Rectal smooth muscle tissue (tissue), 1 donor: ENCODE measurements at regions not wholly inside any gene's neighbourhood (a gene's known extent, or its start where the extent isn't known, plus 50 kb on each side); places are given as distances from the start of the nearest gene placed in this dataset.
"Not testable (repeated sequence)": the region's sequence is repeated elsewhere in the genome, so short reads cannot be mapped to it uniquely, and the experiment has no call there.

ENCODE experiments used
- H3K27ac ChIP-seq: one replicate; pipeline ENCODE4 v1.7.0; 2013; ENCODE audit warnings: low read depth, low read length, inconsistent platforms
- H3K27me3 ChIP-seq: one replicate; pipeline ENCODE4 v1.7.0; 2013; ENCODE audit warnings: low read length; ENCODE audit not compliant: control insufficient read depth, insufficient read depth
- H3K36me3 ChIP-seq: one replicate; pipeline ENCODE4 v1.7.0; 2013; ENCODE audit warnings: low read length; ENCODE audit not compliant: control insufficient read depth, insufficient read depth
- H3K4me1 ChIP-seq: one replicate; pipeline ENCODE4 v1.7.0; 2013; ENCODE audit warnings: low read length; ENCODE audit not compliant: control insufficient read depth, insufficient read depth
- H3K4me3 ChIP-seq: one replicate; pipeline ENCODE4 v1.7.0; 2013; ENCODE audit warnings: low read length
- H3K9ac ChIP-seq: one replicate; pipeline ENCODE4 v1.7.0; 2013; ENCODE audit warnings: low read length

DNA sequence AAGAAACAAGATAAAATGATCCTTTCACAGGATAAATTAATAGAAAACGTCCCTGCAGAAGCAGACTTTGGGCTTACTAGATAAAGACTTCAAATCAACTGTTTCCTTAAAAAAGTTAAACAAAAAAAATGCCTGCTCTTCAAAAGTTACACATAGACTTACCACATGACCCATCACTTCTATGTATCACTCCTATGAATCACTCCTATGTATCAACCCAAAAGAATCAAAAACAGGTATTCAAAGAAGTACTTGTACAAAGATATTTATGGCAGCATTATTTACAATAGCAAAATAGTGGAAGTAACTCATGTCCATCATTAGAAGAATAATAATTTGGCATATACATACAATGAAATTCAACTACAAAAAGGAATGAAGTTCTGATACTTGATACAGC is 56.3 kb upstream of the PRDM9 start:
- Histone ChIP-seq H3K27ac (no peak overlapping the region), H3K36me3 (no peaks in the 10 kb centered on the region), H3K4me1 (no peaks in the 10 kb centered on the region), H3K27me3 (no peaks in the 10 kb centered on the region), H3K9ac (no peak overlapping the region), H3K4me3 (no peak overlapping the region)

DNA sequence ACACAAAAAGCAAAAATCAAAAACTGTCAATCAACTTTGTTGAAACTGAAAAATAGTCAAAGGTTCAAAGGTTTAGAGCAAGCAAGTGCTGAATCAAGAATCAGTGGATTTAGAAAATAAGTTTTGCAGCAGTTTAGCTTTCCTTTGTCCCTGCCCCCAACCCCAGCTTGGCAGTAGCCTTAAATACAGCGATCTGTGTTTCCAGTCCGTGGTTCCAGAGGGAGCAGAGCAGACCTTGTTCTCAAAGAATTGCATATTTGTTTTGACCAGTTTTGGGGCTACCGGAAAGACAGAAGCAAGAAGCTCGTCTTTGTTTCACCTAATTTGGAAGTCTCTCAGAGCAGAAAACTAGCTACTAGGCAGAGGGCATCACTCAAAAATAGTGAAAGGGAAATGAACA is 57.2 kb upstream of the PRDM9 start:
- H3K36me3 ChIP-seq: no peaks in the 10 kb centered on the region
- no peak overlapping the region for H3K4me3 ChIP-seq
- H3K9ac ChIP-seq: no peak overlapping the region
- no peaks in the 10 kb centered on the region for H3K4me1 ChIP-seq
- no peak overlapping the region for H3K27ac ChIP-seq
- H3K27me3 ChIP-seq: no peaks in the 10 kb centered on the region

DNA sequence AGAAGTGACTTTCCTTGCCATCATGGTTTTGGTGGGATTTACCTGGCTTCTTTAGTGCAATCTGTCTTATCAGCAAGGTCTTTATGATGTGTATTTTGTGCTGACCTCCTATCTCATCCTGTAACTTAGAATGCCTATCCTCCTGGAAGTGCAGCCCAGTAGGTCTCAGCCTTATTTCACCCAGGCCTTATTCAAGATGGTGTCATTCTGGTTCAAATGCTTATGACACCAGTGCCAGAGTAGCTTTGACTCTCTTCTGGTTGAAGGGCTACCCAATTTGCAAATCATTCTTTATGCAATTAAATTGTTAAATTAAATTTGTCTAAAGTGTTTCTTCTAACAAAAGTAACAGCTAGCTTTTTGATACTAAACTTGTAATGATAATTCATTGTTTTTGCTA is 58.8 kb upstream of the PRDM9 start:
- Histone ChIP-seq H3K27ac (no peak overlapping the region), H3K4me1 (no peaks in the 10 kb centered on the region), H3K9ac (no peak overlapping the region), H3K4me3 (no peak overlapping the region), H3K36me3 (no peaks in the 10 kb centered on the region), H3K27me3 (no peaks in the 10 kb centered on the region)

DNA sequence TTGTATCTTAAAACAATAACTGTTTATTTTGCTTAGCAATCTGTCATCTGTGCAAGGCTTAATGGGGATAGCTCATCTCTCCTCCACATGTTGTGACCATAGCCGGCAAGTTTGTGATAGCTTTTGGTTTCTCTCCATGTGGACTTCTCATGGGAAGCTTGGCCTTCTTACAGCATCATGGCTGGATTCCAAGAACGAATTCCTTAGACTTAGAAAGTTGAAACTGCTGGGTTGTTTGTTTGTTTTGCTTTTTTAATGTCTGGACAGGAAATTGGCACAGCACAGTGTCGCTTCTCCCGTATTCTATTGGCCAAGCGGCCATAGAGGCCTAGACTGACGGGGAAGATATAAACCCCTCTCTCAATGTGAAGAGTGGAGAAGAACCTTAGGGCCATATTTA is 61.0 kb upstream of the PRDM9 start:
- Histone ChIP-seq H3K27ac (no peak overlapping the region), H3K9ac (no peak overlapping the region), H3K4me1 (no peaks in the 10 kb centered on the region), H3K27me3 (no peaks in the 10 kb centered on the region), H3K4me3 (no peak overlapping the region), H3K36me3 (no peaks in the 10 kb centered on the region)

DNA sequence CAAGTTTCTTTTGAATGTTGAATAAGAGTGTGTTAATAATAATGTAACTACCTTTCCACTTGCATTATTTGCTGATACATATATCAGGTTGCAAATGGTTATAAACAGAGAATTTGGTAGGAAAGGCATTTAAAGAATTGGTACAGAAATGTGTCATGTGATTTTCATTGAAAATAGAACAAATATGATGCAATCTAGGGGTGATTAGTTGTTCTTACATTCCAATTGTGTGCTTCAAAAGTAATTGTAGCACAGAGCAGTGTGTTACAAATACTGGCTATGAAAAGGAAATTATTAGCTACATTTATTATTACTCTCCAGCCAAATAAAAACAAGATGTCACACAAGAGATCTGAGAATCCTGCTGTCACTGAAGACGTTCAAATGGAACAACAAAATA is 61.8 kb upstream of the PRDM9 start:
- Histone ChIP-seq H3K36me3 (no peaks in the 10 kb centered on the region), H3K27ac (no peak overlapping the region), H3K9ac (no peak overlapping the region), H3K27me3 (no peaks in the 10 kb centered on the region), H3K4me3 (no peak overlapping the region), H3K4me1 (no peaks in the 10 kb centered on the region)

DNA sequence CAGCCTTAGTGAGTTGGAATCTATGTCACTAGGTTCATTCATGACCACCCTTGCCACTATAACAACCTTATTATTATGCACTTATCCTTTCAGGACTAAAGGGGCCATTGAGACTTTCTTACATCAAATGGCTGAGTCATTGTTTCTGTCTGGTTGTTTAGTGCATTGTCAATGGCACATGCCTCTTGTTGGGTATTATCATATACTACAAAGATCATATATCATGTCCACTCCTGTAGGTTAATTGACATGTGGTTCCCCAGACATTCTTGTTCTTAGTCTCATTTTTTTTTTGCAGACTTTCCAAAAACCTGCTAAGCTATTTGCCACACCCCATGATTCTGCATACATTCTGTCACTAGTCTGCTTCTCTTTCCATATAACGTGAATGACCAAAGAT is 66.7 kb upstream of the PRDM9 start:
- no peaks in the 10 kb centered on the region for H3K27me3 ChIP-seq
- no peak overlapping the region for H3K27ac ChIP-seq
- no peak overlapping the region for H3K4me3 ChIP-seq
- no peak overlapping the region for H3K9ac ChIP-seq
- H3K36me3 ChIP-seq: no peaks in the 10 kb centered on the region
- H3K4me1 ChIP-seq: no peaks in the 10 kb centered on the region

DNA sequence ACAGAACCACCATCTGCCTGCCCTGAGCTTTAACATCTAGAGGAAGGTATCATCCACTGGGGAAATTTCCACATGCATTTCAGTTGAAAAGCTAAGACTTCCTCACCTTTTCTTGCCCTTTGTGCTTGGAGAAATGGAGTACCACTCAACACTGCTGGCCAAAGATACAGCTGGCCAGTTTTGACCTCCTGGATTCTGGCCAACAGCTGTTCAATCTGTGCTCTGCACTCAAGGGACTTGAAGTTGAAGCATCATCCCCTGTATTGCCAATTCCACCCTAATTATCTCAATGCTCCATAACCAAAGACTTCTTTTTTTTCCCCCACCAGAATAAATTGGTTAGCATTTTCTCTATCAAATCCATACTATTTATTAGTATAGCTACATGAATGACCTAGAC is 70.4 kb upstream of the PRDM9 start:
- H3K9ac ChIP-seq: no peak overlapping the region
- H3K4me1 ChIP-seq: no peaks in the 10 kb centered on the region
- no peak overlapping the region for H3K4me3 ChIP-seq
- H3K36me3 ChIP-seq: no peaks in the 10 kb centered on the region
- no peaks in the 10 kb centered on the region for H3K27me3 ChIP-seq
- H3K27ac ChIP-seq: no peak overlapping the region

DNA sequence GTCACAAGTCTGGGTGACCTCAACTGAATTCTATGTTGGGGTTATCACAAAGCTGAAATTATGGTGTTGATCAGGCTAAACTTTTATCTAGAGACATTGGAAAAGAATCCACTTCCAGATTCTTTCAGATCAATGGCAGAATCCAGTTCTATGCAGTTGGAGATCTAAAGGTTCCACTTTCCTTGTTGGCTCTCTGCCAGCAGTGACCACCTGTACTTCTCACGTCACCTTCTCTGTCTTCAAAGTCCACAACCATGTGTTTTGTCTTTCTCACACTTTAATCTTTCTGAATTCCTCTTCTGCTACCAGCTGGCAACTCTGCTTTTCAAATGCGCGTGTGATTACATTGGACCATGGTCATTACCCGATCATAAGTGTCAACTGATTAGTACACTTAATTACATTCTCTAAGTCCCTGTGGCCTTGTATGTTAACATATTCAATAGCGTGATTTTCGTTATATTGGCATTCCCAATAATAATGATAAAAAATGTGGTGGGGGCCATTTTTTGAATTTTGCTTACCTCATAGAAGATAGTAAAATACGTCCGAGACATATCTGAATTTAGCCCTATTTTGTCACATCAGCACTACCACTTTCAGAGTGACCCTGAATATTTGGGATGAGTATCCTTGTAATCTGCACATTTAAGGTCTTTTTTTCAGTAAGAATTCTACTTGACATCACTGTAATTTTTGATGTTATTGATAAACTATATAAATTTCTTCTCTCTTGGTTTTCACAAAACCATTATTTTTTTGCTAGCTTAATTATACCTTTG is 73.7 kb upstream of the PRDM9 start:
- H3K36me3 ChIP-seq: no peaks in the 10 kb centered on the region
- no peaks in the 10 kb centered on the region for H3K4me1 ChIP-seq
- no peak overlapping the region for H3K9ac ChIP-seq
- no peaks in the 10 kb centered on the region for H3K27me3 ChIP-seq
- H3K4me3 ChIP-seq: no peak overlapping the region
- H3K27ac ChIP-seq: no peak overlapping the region

DNA sequence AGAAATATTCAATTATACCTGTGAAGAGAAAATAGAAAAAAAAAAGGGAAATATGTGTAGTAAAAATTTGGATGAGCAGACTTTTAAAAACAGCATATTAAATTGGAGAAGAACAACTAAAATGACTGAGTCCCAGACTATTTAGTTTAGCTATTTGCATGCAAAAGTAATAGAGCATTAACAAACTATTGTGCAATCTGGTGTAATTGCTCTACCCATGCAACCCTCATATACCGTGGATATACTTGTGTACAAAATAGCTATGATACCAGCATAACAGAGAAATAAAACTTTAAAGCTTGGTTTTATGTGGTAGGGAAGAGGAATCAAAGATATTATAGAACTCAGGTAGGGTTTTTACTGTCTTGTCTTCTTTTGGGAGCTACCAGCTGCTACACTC is 78.7 kb upstream of the PRDM9 start:
- Histone ChIP-seq H3K27ac (no peak overlapping the region), H3K9ac (no peak overlapping the region), H3K4me3 (no peak overlapping the region), H3K27me3 (no peaks in the 10 kb centered on the region), H3K4me1 (no peaks in the 10 kb centered on the region), H3K36me3 (no peaks in the 10 kb centered on the region)

DNA sequence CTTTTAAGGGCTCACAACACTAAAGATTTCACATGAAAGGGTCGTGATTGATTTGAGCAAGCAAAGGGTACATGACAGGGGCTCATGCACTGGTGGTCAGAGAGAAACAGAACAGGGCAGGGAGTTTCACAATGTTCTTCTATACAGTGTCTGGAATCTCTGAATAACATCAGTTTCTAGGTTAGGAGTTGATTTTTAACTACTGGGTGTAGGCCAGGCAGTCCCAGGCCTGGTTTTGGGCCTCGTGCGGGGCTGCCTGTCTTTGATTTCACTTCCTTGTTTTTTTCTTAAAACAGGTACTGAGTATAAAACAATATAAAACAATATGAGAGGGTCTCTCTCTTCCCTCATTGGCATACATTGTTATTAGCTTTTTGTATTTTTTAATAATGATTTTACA is 87.2 kb upstream of the PRDM9 start:
- not testable (repeated sequence) for H3K36me3 ChIP-seq, H3K9ac ChIP-seq, H3K4me1 ChIP-seq, H3K27me3 ChIP-seq, H3K27ac ChIP-seq, H3K4me3 ChIP-seq

DNA sequence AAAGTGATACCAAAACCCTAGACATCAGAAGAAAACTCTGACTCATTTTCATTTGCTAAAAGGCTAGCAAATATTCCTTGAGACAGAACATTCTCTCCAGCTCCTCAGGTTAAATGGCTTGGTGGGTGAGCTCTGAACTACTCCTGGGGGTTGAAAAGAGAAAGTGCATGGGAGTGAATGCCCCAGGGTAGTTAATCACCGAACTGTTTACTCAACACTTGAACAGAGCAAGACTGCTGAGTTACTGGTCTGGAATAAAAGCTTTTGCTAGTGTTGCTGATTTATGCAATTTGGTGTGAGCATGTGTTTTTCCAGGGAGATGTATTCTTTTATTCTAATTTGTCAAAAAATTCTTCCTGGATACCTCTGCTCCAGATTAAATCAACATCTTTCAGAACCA is 88.3 kb upstream of the PRDM9 start:
- no peak overlapping the region for H3K27ac ChIP-seq
- no peaks in the 10 kb centered on the region for H3K27me3 ChIP-seq
- H3K4me3 ChIP-seq: no peak overlapping the region
- no peaks in the 10 kb centered on the region for H3K4me1 ChIP-seq
- H3K9ac ChIP-seq: no peak overlapping the region
- no peaks in the 10 kb centered on the region for H3K36me3 ChIP-seq

DNA sequence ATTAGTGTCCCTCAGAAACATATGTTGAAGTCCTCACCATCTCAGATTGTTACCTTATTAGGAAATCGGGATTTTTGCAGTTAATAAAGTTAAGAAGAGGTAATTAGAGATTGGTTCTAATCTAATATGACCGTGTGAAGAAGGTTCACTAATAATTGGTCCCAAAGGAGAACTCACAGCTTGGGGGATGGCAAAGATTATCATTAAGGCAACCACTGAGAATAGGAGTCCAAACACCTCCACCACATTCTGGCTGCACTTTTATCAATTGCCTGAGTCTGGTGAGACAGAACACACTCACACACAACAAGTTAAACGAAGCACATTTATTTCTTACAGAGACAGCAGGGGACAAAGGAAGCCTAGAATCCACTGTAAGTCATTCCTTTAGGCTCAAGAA is 94.9 kb upstream of the PRDM9 start:
- no peaks in the 10 kb centered on the region for H3K36me3 ChIP-seq
- H3K27me3 ChIP-seq: no peaks in the 10 kb centered on the region
- no peak overlapping the region for H3K4me3 ChIP-seq
- no peak overlapping the region for H3K27ac ChIP-seq
- no peak overlapping the region for H3K9ac ChIP-seq
- no peaks in the 10 kb centered on the region for H3K4me1 ChIP-seq

DNA sequence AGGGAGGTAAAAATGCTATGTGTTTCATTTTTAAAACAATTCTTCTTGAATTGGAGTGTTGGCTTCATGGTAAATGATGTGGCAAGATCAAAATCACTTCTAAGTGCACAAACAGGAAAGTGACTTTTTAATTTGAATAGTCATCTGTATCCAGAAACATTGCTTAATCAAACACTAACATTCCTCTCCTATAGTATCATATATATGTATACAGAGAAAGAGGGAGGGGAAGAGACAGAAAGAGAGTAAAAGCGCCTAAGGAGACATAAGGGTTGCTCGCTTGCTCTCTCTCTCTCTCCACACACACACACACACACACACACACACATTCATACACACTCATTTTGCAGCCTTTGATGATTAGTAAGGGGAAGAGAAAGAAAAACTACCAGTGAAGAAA is 95.4 kb upstream of the PRDM9 start:
- Histone ChIP-seq H3K27me3 (no peaks in the 10 kb centered on the region), H3K36me3 (no peaks in the 10 kb centered on the region), H3K4me3 (no peak overlapping the region), H3K4me1 (no peaks in the 10 kb centered on the region), H3K27ac (no peak overlapping the region), H3K9ac (no peak overlapping the region)
